H1 (cell line): ENCODE measurements at regions not wholly inside any gene's neighbourhood (a gene's known extent, or its start where the extent isn't known, plus 50 kb on each side); places are given as distances from the start of the nearest gene placed in this dataset.

Experiments
- HDAC2 ChIP-seq, 2 experiments: fragments of 300-600 bp in 1 of 2; sonication (generic) in 1 of 2; IDR thresholded peaks; 2 replicates each; pipeline ENCODE4 v1.6.1; 2011 to 2012; ENCODE audit warnings: low read depth in 2 of 2, low read length in 2 of 2, mild to moderate bottlenecking in 2 of 2, moderate library complexity in 2 of 2, borderline replicate concordance in 1 of 2, inconsistent platforms in 1 of 2
- SP2 ChIP-seq: IDR thresholded peaks from 2 replicates; pipeline ENCODE4 v1.6.1; 2012; ENCODE audit warnings: mild to moderate bottlenecking, low read length, inconsistent platforms
- TBP ChIP-seq: IDR thresholded peaks from 2 replicates; pipeline ENCODE4 v1.6.1; 2011; ENCODE audit warnings: low read depth, low read length, improper control_type of control experiment

- TF ChIP-seq TBP (no peak), HDAC2 (IDR thresholded peaks at IDR 0.05; ENCODE audit: borderline replicate concordance in 1 of 2, low read depth in 2 of 2, low read length in 2 of 2) (no peak), SP2 (no peak)
These were observed 169.7 kb upstream of the GALNT15 start (continued) for GRCh38 chr3:16004812-16005211.
